Jurkat, Clone E6-1 (cell line): ENCODE measurements at regions not wholly inside any gene's neighbourhood (a gene's known extent, or its start where the extent isn't known, plus 50 kb on each side); places are given as distances from the start of the nearest gene placed in this dataset.
"Not testable (repeated sequence)": the region's sequence is repeated elsewhere in the genome, so short reads cannot be mapped to it uniquely, and the experiment has no call there.

Source experiments
- DNase-seq: peaks from one replicate; pipeline ENCODE4 v3.0.0-alpha.2; 2011; ENCODE audit warnings: low read depth, low spot score
- H3K4me3 ChIP-seq: 2 replicates; pipeline ENCODE4 v1.5.1; 2011; ENCODE audit warnings: mild to moderate bottlenecking, low read length, control low read depth, moderate library complexity

DNA sequence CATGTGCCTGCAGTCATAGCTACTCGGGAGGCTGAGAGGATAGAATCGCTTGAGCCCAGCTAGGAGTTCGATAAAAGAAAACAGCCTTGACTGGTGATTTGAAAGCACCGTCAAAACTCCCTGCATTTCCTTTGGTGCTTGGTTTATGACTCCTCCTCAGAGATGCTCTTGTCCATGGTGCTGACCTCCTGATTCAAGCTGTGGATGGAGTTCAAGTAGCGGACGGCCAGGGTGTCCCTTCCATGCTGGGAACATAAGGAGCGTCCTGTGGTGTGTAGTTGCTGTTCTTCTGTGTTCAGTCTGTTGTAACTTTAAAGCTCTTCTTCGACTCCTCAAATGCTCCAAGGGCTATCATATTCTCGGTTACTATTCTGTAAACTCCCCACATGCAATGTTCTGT is 382.5 kb upstream of the KIAA1217 start:
- peak; percentile 11 for DNase-seq
- no peak overlapping the region for H3K4me3 ChIP-seq

DNA sequence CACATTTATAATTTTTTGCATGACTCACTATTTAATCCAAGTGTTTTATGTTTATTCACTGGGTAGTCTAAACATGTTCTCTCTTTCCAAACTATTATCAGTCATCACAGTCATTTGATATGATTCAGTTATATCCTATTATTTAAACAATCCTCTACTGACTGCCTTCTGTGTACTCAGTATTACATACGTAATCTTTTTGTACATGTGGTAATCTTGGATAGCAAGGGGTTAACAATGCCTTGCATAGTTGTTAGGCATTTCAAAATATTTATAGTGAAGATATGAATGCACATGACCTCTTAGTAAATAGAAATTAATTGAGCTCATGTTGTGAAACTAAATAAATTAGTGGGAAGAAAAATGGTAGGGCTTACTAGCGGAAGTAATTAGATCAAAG is 379.4 kb upstream of the KIAA1217 start:
- no peak overlapping the region for H3K4me3 ChIP-seq
- no peak for DNase-seq

DNA sequence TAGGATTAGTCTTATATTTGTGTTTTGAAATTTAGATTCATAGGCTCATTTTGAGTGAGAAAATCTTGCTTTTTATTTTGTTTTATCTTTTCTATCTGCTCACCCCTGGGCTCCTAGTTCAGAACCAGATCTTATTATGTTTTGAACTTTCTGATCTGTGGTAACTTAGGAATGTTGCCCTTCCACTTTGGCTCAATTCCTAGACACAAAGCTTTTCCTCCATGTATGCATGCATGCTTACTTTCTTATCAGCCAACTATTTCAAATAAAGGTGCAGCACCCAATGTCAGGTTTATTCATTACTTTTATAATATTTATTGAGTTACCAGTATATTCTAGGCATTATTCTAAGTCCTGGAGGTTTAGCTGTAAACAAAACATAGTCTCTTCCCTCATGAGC is 374.8 kb upstream of the KIAA1217 start:
- DNase-seq = no peak

DNA sequence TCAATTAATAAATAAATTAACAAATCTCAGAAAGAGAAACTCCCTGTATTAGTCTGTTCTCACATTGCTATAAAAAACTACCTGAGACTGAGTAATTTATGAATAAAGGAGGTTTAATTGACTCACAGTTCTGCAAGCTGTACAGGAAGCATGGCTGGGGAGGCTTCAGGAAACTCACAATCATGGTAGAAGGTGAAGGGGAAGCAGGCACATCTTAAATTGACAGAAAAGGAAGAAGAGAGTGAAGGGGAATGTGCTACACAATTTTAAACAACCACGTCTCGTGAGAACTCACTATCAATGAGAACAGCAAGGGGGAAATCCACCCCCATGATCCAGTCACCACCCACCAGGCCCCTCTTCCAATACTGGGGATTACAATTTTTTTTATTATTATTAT is 358.3 kb upstream of the KIAA1217 start:
- no peak for DNase-seq
- no peak overlapping the region for H3K4me3 ChIP-seq

More for the DNA sequence above, 374.8 kb upstream of the KIAA1217 start:
- no peak overlapping the region for H3K4me3 ChIP-seq

DNA sequence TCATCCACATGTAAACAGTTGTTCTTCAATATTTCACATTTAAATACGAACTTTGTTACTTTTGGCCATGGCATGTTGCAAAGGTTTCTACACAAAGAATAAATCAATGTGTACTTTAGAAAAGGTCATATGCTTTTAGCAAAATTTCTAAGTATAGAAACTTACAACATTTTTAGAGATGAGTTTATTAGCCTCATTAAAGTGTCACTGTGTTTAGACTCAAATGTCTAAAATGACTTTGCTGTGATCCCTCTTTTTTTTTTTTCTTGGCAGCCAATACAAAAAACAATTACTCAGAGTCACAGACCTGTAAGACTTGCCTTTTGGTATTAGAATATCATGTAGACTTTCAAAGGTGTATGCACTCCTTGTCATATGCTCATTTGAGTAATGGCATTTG is 349.3 kb upstream of the KIAA1217 start:
- H3K4me3 ChIP-seq = no peak overlapping the region
- no peak for DNase-seq

DNA sequence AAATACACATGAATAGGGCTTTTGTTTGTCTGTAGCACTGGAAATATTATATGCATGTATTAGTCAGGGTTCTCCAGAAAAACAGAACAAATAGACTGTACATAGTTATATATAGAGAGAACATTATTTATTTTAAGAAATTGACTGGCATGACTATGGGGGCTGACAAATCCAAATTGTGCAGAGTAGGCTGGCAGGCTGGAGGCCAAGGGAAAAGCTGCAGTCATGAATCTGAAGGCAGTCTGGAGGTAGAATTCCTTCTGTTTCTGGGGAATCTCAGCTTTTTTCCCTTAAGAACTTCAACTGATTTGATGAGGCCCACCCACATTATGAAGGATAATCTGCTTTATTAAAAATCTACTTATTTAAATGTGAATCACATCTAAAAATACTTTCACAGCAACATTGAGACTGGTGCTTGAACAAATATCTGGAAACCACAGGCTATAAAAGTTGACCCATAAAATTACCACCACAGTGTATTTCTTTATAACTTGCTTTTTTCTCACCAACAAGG is 344.2 kb upstream of the KIAA1217 start:
- no peak for DNase-seq
- no peak overlapping the region for H3K4me3 ChIP-seq

DNA sequence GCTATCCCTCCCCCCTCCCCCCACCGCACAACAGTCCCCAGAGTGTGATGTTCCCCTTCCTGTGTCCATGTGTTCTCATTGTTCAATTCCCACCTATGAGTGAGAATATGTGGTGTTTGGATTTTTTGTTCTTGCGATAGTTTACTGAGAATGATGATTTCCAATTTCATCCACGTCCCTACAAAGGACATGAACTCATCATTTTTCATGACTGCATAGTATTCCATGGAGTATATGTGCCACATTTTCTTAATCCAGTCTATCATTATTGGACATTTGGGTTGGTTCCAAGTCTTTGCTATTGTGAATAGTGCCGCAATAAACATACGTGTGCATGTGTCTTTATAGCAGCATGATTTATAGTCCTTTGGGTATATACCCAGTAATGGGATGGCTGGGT is 342.0 kb upstream of the KIAA1217 start:
- not testable (repeated sequence) for DNase-seq, H3K4me3 ChIP-seq

DNA sequence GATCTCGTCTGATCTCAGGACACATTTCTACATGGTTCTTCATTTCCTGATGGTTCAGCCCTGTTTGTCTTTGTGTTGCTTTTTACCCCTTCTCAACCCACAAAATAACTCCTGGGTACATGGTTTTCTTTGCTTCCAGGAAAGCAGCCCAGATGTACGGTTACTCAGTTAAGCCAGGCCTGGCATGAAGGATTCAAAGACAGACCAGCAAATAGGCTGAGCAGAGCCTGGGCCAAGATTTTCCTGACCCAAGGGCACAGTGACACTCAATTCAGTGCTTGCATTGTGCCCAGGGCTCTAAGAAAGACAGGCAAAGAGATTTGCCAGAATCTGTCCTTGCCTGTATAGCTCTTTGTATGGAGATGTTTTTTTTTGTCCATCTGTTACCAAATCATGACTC is 340.8 kb upstream of the KIAA1217 start:
- DNase-seq = no peak
- no peak overlapping the region for H3K4me3 ChIP-seq

DNA sequence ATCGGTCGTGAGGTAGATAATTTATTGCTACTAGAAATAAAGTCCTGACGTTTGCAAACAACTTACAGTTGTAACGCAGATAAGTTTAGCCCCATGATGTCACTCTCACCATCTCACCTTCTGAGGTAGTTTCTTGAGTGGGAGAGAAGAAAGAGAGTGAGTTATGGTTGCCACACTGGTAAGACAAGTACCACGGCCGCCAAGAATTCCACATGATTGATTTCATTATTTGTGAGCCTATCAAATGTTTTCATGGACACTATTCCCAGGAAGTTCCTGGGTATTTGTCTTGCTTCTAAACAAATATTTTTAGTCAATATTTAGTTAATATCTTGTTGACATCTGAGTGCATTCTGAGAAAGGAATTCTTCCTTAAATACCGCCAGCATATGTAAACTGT is 339.4 kb upstream of the KIAA1217 start:
- no peak for DNase-seq
- no peak overlapping the region for H3K4me3 ChIP-seq

DNA sequence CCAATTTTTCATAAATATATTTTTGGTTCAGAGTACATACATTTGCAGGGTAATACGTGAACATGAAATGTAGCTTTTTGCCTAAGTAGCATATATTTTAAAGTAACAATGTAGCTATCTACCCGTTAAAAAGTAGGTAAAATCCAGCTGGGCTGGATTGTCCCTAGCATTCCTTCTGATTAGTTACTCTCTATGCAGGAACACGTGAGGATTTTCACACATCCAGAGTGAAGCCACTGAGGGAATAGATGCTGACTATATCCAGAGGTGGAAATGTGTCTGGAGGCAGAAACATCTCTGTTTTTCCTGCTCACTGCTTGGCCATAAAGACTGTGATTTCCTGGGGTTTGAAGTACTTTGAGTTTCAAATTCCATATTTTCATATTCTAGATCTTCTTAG is 338.9 kb upstream of the KIAA1217 start:
- DNase-seq = no peak
- H3K4me3 ChIP-seq = no peak overlapping the region

DNA sequence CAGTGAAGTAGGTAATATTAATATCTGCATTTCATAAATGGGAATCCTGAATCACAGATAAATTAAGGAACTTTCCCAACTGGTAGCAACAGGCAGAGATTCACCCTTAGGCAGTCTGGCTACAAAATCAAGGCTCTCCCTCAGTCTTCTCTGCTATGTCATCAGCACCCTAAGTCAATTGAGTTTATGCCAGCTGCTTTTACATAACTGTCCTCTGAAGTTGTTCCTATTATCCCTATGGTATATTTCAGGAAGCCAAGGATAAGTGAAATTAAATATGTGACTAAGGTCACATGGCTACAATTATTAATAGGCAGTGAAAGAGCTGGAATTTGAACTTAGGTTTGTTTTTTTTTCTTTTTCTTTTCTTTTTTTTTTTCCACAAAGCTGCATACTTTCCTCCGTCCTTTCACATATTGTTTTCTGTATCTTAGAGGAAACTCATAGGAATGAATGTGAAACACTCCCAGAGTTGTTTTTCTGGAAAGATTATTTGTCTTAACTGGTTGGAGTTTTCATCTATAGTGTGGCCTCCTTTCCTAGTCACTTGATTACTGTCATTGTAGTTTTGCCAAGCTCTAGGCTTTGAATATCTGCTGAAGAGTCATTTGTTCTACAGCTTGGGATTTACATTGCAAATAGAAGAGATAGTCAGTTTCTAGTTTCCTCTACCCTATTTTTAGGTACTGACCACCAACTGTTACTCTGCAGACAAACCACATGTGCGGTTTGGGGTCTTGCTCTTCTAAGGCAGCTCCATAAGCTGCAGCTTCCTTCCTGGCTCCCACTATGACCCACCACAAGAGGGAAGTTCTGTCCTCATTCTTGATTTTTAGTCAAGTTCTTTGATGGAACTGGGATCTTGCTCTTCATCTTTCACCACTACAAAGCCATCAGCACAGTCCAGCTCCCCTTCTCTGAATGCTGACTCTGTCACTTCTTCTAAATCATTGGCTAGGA is 338.0 kb upstream of the KIAA1217 start:
- peak; percentile 37 for DNase-seq
- H3K4me3 ChIP-seq = no peak overlapping the region

DNA sequence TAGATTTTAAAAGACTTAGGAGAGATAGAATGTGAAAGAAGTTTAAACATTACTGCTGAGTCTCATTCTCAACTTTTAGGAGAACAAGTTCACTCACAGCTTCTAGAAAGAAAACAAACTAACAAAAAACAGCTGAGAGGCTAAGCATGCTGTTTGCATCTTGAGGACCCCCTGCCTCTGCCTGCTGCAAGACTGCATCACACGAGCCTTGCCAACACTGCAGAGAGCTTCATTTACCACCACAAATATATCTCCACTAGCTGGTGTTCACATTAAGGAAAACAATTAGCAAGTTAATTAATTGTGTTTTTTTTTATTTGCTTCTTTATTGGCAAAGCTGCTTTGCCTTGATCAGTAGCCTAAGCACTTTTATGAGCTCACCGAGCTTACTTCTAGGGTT is 336.6 kb upstream of the KIAA1217 start:
- no peak for DNase-seq
- H3K4me3 ChIP-seq = no peak overlapping the region

DNA sequence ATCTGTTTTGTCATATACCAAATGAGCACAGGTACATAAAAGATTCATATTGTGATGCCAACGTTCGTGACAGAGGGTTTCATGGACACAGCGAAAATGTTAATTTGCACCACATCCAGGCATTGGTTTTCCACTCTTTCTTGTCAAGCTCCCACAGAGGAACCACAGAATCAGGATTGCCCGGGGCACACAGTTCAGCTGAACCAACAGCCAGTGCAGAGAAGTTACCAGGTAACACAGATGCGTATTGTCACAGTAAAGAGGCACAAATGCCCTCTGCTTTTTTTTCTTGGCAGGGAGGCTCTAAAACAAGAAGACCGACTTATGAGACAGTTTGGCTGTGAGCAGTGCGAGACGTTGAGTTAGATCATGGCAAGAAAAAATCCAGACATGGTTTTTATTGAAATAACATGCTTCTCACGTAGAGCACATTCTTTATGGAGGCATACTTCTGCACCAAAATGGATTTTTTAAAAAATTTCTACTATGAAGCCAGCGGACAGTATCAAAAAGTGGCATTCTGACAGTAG is 331.1 kb upstream of the KIAA1217 start:
- no peak for DNase-seq
- H3K4me3 ChIP-seq = no peak overlapping the region

DNA sequence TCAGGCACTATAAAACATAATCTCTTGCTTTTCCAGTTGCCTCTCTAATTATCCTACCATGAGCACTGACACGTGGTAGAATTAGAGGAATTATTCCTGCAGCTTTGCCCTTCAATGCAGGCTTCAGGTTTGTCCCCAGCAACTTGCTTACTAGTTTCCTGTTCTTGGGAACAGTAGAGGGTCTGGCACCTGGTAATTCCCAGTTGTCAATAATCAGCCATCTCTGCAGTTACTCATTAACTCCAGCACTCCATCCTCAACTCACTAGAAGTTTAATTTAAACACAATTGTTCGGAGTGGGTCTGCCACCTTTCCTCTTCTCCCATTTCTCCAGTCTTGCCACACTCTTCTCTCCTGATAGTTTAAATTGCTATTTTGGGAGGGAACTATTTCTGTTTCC is 324.3 kb upstream of the KIAA1217 start:
- H3K4me3 ChIP-seq = no peak overlapping the region
- no peak for DNase-seq

DNA sequence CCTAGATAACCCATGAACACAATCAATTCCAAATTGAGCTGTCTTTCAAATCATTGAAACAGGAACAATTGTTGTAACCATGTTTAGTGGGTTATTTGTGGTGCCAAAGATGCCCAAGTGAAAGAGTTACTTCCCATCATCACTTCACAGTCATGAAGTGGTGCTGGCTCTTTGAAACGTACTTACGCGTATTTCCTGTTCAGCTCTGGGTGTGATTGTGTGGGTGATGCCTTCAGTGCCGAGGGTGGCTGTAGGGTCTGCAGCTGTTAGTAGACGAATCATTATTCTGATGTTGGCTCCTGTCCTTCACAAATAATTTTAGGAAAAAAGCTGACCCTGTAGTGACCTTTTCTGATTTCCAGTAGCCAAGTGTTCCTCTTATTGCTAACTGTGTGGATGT is 323.1 kb upstream of the KIAA1217 start:
- no peak overlapping the region for H3K4me3 ChIP-seq
- DNase-seq = no peak

DNA sequence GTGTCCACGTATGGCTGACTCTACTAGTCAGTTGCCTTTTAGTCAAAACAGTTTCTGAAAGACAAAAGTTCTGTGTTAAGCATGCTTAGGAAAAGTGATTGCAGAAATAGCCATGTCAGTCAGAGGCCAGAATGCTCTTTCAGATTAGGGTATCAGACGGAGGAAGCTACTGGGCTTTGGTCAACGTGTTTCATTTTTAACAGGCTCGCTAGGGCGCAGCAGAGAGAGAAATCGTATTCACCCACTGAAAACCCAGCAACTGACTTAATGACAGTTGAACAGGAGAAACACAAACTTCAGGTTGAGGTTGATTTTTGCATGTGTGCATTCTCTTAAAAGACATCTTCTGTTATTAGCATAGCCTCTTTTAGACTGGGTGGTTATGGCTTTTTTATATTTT is 322.6 kb upstream of the KIAA1217 start:
- no peak for DNase-seq
- H3K4me3 ChIP-seq = no peak overlapping the region

DNA sequence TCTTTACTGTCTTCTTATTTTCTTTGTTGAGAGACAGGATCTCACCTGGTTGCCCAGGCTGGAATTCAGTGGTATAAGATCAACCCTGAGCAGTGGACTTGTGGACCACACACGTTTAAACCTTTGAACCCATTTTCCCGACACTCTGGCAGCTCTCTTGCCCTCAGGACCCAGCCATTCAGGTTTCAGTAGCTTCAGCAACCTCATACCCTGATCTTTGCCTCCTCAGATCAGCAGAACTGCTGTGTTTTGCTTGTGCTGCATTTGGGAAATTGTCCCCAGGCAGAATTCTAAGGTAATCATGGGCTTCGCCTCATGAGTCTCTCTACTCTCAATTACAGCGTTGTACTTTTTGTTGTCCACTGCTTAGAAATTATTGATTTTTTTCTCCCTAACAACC is 317.6 kb upstream of the KIAA1217 start:
- no peak for DNase-seq
- H3K4me3 ChIP-seq = no peak overlapping the region

DNA sequence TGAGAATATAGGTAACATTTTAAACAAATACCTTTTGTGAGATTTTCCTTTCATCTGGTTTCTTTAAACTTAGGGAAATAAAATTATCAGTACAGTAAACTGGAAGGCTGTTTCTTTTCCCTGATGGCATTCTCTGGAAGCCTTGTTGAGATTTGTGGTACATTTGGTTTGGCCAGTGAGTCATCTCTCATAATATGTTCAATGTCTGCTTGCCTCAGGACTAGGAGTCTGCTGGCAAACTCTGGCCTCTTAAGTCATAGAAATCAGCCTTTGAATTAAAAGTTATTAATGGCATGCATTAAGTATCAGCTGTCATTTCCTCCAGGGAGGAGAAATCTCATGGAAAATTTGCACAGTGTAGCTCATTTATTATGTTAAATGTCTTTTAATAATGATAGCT is 316.6 kb upstream of the KIAA1217 start:
- no peak overlapping the region for H3K4me3 ChIP-seq

DNA sequence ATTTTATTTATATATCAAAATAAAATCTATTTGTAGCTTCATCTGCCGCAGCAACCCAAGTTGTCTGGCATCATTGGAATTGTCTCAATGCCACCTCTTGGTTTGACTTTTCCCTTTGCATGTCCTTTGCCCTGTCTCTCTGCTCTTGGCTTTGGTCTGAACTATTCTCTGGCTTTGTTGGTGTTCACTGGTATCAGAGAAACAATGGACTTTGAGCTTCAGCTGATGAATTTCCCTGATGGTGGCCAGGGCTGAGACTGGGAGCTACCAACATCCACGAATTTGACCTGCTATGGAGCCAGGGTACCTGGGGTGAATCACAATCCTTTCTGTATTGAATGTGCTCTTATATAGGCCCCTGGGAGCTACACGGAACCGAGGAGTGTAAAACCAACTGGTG is 311.7 kb upstream of the KIAA1217 start:
- DNase-seq = no peak
- no peak overlapping the region for H3K4me3 ChIP-seq

More for the DNA sequence above, 316.6 kb upstream of the KIAA1217 start:
- DNase-seq = no peak

DNA sequence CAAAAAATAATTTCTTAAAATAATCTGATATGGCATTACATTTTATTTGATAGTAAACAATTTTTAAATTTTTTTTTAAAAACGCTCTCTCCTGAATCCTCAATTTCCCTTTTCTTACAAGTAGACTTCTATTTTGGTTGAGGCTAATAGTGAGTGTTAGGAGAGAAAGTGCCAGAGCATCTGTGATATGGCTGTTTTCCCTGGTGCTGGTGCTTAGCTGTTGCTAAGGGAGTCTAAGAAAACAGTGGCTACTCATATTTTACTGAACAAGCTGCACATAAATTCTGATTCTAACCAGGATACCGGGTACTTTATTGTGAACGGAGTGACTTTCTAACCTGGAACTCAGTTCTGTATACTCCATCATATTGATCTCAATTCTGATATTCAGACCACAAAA is 311.1 kb upstream of the KIAA1217 start:
- H3K4me3 ChIP-seq = no peak overlapping the region
- DNase-seq = no peak

DNA sequence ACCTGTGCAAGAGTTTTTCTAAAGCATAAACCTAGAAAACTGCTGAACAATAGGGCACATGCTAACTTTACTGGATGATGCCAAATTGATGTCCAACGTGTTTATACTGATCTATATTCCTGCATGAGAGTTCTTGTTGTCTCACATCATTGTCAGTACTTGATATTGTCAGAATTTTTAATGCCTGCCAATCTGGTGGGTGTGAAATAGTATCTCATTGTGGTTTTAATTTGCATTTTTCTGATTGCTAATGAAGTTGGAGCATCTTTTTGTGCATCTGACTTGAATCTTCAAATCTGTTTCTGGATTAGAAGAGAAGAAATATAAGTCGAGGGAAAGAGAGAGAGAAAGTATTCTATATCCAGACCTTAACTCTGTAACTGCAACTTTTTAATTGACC is 309.8 kb upstream of the KIAA1217 start:
- no peak for DNase-seq
- no peak overlapping the region for H3K4me3 ChIP-seq
